WTC11 (cell line): ENCODE measurements at regions not wholly inside any gene's neighbourhood (a gene's known extent, or its start where the extent isn't known, plus 50 kb on each side); places are given as distances from the start of the nearest gene placed in this dataset.
"Not testable (repeated sequence)": the region's sequence is repeated elsewhere in the genome, so short reads cannot be mapped to it uniquely, and the experiment has no call there.

Experiments used
- CTCF ChIP-seq: fragments of 200-600 bp; IDR thresholded peaks from 2 replicates; pipeline ENCODE4 v1.8.0; 2022; ENCODE audit warnings: antibody characterized with exemption
- GTF2I ChIP-seq: fragments of 250-450 bp; sonication (Bioruptor Pico); conservative IDR thresholded peaks from 2 replicates; pipeline ENCODE4 v1.4.0; 2021; ENCODE audit warnings: mild to moderate bottlenecking
- NFYB ChIP-seq: sonication (generic); formaldehyde crosslinking; conservative IDR thresholded peaks from 2 replicates; pipeline ENCODE4 v1.8.0; 2022; ENCODE audit warnings: low read depth, missing genetic modification reagents
- PREB ChIP-seq: sonication (generic); formaldehyde crosslinking; IDR thresholded peaks from 2 replicates; pipeline ENCODE4 v1.8.1; 2022; ENCODE audit warnings: mild to moderate bottlenecking, missing genetic modification reagents, moderate library complexity, borderline replicate concordance
- SP1 ChIP-seq: sonication (generic); formaldehyde crosslinking; conservative IDR thresholded peaks from 2 replicates; pipeline ENCODE4 v1.8.1; 2022; ENCODE audit warnings: missing genetic modification reagents
- TCF7 ChIP-seq: sonication (generic); formaldehyde crosslinking; IDR thresholded peaks from 2 replicates; pipeline ENCODE4 v1.8.0; 2022; ENCODE audit warnings: mild to moderate bottlenecking, low read depth, missing genetic modification reagents, moderate library complexity
- USF1 ChIP-seq: sonication (generic); formaldehyde crosslinking; IDR thresholded peaks from 2 replicates; pipeline ENCODE4 v1.8.0; 2022; ENCODE audit warnings: mild to moderate bottlenecking, missing genetic modification reagents
- TF ChIP-seq, protein P1 (sequence below): sonication (generic); formaldehyde crosslinking; IDR thresholded peaks from 2 replicates; pipeline ENCODE4 v1.8.0; 2022; ENCODE audit warnings: mild to moderate bottlenecking, missing genetic modification reagents
- TF ChIP-seq, protein P2 (sequence below): sonication (generic); formaldehyde crosslinking; IDR thresholded peaks from 2 replicates; pipeline ENCODE4 v1.8.1; 2023; ENCODE audit warnings: mild to moderate bottlenecking, missing genetic modification reagents, moderate library complexity

- not testable (repeated sequence) for TF ChIP-seq CTCF; USF1 (CRISPR knock-in tag); NFYB; GTF2I; PREB; SP1 (CRISPR knock-in tag); TCF7
- TF ChIP-seq, protein P1, sequence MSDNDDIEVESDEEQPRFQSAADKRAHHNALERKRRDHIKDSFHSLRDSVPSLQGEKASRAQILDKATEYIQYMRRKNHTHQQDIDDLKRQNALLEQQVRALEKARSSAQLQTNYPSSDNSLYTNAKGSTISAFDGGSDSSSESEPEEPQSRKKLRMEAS (CRISPR knock-in tag): not testable (repeated sequence)
- TF ChIP-seq, protein P2, sequence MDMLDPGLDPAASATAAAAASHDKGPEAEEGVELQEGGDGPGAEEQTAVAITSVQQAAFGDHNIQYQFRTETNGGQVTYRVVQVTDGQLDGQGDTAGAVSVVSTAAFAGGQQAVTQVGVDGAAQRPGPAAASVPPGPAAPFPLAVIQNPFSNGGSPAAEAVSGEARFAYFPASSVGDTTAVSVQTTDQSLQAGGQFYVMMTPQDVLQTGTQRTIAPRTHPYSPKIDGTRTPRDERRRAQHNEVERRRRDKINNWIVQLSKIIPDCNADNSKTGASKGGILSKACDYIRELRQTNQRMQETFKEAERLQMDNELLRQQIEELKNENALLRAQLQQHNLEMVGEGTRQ (CRISPR knock-in tag): not testable (repeated sequence)
Measured at GRCh38 chr7:119648752-119649151, 624.2 kb upstream of the KCND2 start.
